ENCODE measurements at regions not wholly inside any gene's neighbourhood (a gene's known extent, or its start where the extent isn't known, plus 50 kb on each side); places are given as distances from the start of the nearest gene placed in this dataset.

- TF ChIP-seq RFX5 (IDR thresholded peaks at IDR 0.05; ENCODE audit: low read length): no peak
- TF ChIP-seq, protein P1, sequence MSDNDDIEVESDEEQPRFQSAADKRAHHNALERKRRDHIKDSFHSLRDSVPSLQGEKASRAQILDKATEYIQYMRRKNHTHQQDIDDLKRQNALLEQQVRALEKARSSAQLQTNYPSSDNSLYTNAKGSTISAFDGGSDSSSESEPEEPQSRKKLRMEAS (IDR thresholded peaks at IDR 0.05; ENCODE audit: low read depth): no peak
- TF ChIP-seq CTCF (IDR thresholded peaks at IDR 0.05): no peak
- no peak for TF ChIP-seq PBX3 (IDR thresholded peaks at IDR 0.05)
Measured at GRCh38 chr11:95713428-95713827, 76.2 kb downstream of the FAM76B start.
